ENCODE measurements at regions not wholly inside any gene's neighbourhood (a gene's known extent, or its start where the extent isn't known, plus 50 kb on each side); places are given as distances from the start of the nearest gene placed in this dataset.

GRCh38 chr6:135627092-135627715, 129.7 kb upstream of the AHI1 start:
- no peak for TF ChIP-seq ZNF664 (tag by site-specific recombination; IDR thresholded peaks at IDR 0.05)
- no peak for TF ChIP-seq CTCF (tag by site-specific recombination; IDR thresholded peaks at IDR 0.05)
- no peak for TF ChIP-seq SETDB1 (IDR thresholded peaks at IDR 0.05; ENCODE audit: insufficient read length, low read length)
- TF ChIP-seq YY1 (tag by site-specific recombination; IDR thresholded peaks at IDR 0.05): no peak
- TF ChIP-seq ZBTB1 (tag by site-specific recombination; IDR thresholded peaks at IDR 0.05): no peak
- TF ChIP-seq ZNF121 (tag by site-specific recombination; IDR thresholded peaks at IDR 0.05): no peak
- no peak for TF ChIP-seq ATF2 (tag by site-specific recombination; IDR thresholded peaks at IDR 0.05; ENCODE audit: low read depth)
- TF ChIP-seq BCL11A (tag by site-specific recombination; IDR thresholded peaks at IDR 0.05; ENCODE audit: low read depth): no peak
- no peak for TF ChIP-seq ZNF140 (tag by site-specific recombination; IDR thresholded peaks at IDR 0.05)

Measured in HEK293 (cell line).